Gastrocnemius medialis (tissue), 4 donors: ENCODE measurements at regions not wholly inside any gene's neighbourhood (a gene's known extent, or its start where the extent isn't known, plus 50 kb on each side); places are given as distances from the start of the nearest gene placed in this dataset.

Source experiments
- ATAC-seq, 2 donors: fragments of 150-250 bp; one replicate each; pipeline ENCODE4 v1.9.1; 2016
- DNase-seq, 2 donors: peaks; one replicate each; pipeline ENCODE4 v3.0.0-alpha.2; 2019
- H3K27ac ChIP-seq, 4 donors: fragments of 200-600 bp; sonication (generic); 1 replicate in 1 of 4; 2 replicates in 3 of 4; pipeline ENCODE4 v1.5.1; 2016 to 2018; ENCODE audit warnings: mild to moderate bottlenecking in 2 of 4, moderate library complexity in 1 of 4
- H3K27me3 ChIP-seq, 3 donors: fragments of 200-600 bp; sonication (generic) in 2 of 3; 1 replicate in 1 of 3; 2 replicates in 2 of 3; pipeline versions ENCODE4 v1.5.1 to v1.6.0; 2016 to 2019; ENCODE audit warnings: mild to moderate bottlenecking in 1 of 3, moderate library complexity in 1 of 3
- H3K36me3 ChIP-seq, 2 donors: fragments of 200-600 bp; sonication (generic) in 1 of 2; one replicate each; pipeline ENCODE4 v1.5.1; 2017 to 2018
- H3K4me1 ChIP-seq, 2 donors: fragments of 200-600 bp; sonication (generic) in 1 of 2; one replicate each; pipeline ENCODE4 v1.5.1; 2016 to 2017; ENCODE audit warnings: mild to moderate bottlenecking in 2 of 2
- H3K4me3 ChIP-seq, 4 donors: fragments of 200-600 bp; sonication (generic) in 3 of 4; 1 replicate in 1 of 4; 2 replicates in 3 of 4; pipeline ENCODE4 v1.5.1; 2016 to 2019; ENCODE audit warnings: mild to moderate bottlenecking in 2 of 4
- H3K9me3 ChIP-seq, 3 donors: fragments of 200-600 bp; sonication (generic) in 2 of 3; 1 replicate in 1 of 3; 2 replicates in 2 of 3; pipeline ENCODE4 v1.5.1; 2016 to 2019
- POLR2A ChIP-seq, 2 donors: fragments of 450-650 bp; IDR thresholded peaks; one replicate each; pipeline ENCODE4 v1.6.1; 2017; ENCODE audit warnings: antibody characterized with exemption in 2 of 2, mild to moderate bottlenecking in 2 of 2, moderate library complexity in 2 of 2
- in situ Hi-C, 4 donors: fragments of 200-750 bp; cut with MboI; loops; one replicate each; pipeline versions ENCODE4 v1.15.0 to v1.8.0; 2017; ENCODE audit warnings: low sequenced_read_pairs in 4 of 4
- intact Hi-C: fragments of 100-400 bp; cut with DNase I; formaldehyde crosslinking; loops from one replicate; pipeline ENCODE4 v1.15.1; 2023; ENCODE audit warnings: low total_unique reads
- TF ChIP-seq, protein P1 (sequence below), 5 experiments: fragments of 450-650 bp in 3 of 5; fragments of 200-600 bp in 2 of 5; sonication (generic) in 2 of 5; IDR thresholded peaks in 4 of 5; conservative IDR thresholded peaks in 1 of 5; 1 replicate in 4 of 5; 2 replicates in 1 of 5; pipeline ENCODE4 v1.5.1; 2016 to 2019; ENCODE audit warnings: antibody characterized with exemption in 5 of 5, mild to moderate bottlenecking in 3 of 5, moderate library complexity in 3 of 5

DNA sequence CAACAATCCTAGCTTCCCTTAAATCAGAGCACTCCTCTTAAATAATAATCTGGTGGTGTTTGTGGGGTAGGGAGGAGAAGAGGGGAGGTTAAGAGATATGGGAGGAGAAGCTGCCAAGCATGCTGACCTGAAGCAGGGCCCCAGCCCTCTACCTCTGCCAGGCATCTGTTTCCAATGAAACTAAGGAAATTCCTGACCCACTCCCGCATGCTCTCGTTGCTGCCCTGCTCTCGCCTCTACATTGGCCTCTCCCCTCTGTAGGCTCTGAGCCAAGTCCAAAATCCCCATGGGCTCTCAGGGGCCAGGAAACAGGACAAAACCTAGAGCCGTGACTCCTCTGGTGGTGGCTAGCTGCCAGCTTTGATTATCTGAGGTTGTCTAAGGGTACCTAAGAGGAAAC lies 559.5 kb upstream of the CDH11 start:
- intact Hi-C loops: no loop called here
- Histone ChIP-seq H3K27me3 (no peaks in the 10 kb centered on the region), H3K4me3 (no peak overlapping the region), H3K27ac (no peak overlapping the region), H3K4me1 (no peaks in the 10 kb centered on the region), H3K36me3 (no peaks in the 10 kb centered on the region), H3K9me3 (no peaks in the 10 kb centered on the region)
- TF ChIP-seq POLR2A (IDR thresholded peaks at IDR 0.05): no peak
- in situ Hi-C loops: no loop called here
- no peak for ATAC-seq
- no peak for DNase-seq

DNA sequence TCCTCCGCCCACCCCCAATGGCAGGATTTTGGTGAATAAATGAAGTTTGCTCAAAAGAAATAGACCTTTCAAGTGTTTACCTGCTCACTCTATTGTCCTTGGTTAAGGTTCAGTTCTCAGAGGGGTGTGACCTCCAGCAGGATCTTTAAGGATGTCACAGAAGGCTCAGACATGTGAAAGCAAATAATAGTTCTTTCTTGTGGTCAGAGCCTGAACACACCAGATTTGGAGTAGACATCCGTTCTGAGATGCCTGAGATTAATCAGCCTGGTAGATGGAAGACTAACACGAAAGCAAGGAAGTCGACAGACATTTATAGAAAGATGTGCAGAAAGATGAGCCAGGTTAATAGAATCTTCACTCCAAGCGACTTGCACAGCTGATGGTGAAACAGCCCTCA lies 557.9 kb upstream of the CDH11 start:
- H3K36me3 ChIP-seq: no peaks in the 10 kb centered on the region
- no peaks in the 10 kb centered on the region for H3K27me3 ChIP-seq
- no peak overlapping the region for H3K27ac ChIP-seq
- H3K4me1 ChIP-seq: no peaks in the 10 kb centered on the region
- H3K9me3 ChIP-seq: no peaks in the 10 kb centered on the region
- ATAC-seq (no peak), DNase-seq (no peak)
- intact Hi-C loops (no loop called here), in situ Hi-C loops (no loop called here)
- no peak overlapping the region for H3K4me3 ChIP-seq
- TF ChIP-seq POLR2A (IDR thresholded peaks at IDR 0.05): no peak
- TF ChIP-seq, protein P1, sequence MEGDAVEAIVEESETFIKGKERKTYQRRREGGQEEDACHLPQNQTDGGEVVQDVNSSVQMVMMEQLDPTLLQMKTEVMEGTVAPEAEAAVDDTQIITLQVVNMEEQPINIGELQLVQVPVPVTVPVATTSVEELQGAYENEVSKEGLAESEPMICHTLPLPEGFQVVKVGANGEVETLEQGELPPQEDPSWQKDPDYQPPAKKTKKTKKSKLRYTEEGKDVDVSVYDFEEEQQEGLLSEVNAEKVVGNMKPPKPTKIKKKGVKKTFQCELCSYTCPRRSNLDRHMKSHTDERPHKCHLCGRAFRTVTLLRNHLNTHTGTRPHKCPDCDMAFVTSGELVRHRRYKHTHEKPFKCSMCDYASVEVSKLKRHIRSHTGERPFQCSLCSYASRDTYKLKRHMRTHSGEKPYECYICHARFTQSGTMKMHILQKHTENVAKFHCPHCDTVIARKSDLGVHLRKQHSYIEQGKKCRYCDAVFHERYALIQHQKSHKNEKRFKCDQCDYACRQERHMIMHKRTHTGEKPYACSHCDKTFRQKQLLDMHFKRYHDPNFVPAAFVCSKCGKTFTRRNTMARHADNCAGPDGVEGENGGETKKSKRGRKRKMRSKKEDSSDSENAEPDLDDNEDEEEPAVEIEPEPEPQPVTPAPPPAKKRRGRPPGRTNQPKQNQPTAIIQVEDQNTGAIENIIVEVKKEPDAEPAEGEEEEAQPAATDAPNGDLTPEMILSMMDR (IDR thresholded peaks at IDR 0.05 in 4 of 5, conservative IDR thresholded peaks at IDR 0.05 in 1 of 5): no peak

GRCh38 chr16:65675161-65675560 lies 553.3 kb upstream of the CDH11 start:
- Histone ChIP-seq H3K27me3 (no peaks in the 10 kb centered on the region), H3K9me3 (no peaks in the 10 kb centered on the region), H3K27ac (no peak overlapping the region), H3K4me3 (no peak overlapping the region), H3K36me3 (no peaks in the 10 kb centered on the region), H3K4me1 (no peaks in the 10 kb centered on the region)
- DNase-seq: no peak
- no peak for TF ChIP-seq POLR2A (IDR thresholded peaks at IDR 0.05)
- TF ChIP-seq, protein P1 (IDR thresholded peaks at IDR 0.05 in 4 of 5, conservative IDR thresholded peaks at IDR 0.05 in 1 of 5): no peak
- no peak for ATAC-seq
- intact Hi-C loops: no loop called here
- in situ Hi-C loops: no loop called here

- Histone ChIP-seq H3K4me3 (no peak overlapping the region), H3K9me3 (no peaks in the 10 kb centered on the region), H3K27me3 (no peaks in the 10 kb centered on the region), H3K36me3 (no peaks in the 10 kb centered on the region), H3K4me1 (no peaks in the 10 kb centered on the region), H3K27ac (no peak overlapping the region)
- in situ Hi-C loops (no loop called here), intact Hi-C loops (loop anchor here (1.0 kb wide), 1 partner anchor 23 kb away; no protein-coding TSS in a partner anchor)
- ATAC-seq: no peak
- TF ChIP-seq POLR2A (IDR thresholded peaks at IDR 0.05): no peak
- TF ChIP-seq, protein P1 (IDR thresholded peaks at IDR 0.05 in 4 of 5, conservative IDR thresholded peaks at IDR 0.05 in 1 of 5): no peak
- DNase-seq: no peak
These were observed 551.1 kb upstream of the CDH11 start for GRCh38 chr16:65672960-65673359.

GRCh38 chr16:65671071-65671470 lies 549.2 kb upstream of the CDH11 start:
- no peaks in the 10 kb centered on the region for H3K36me3 ChIP-seq
- H3K9me3 ChIP-seq: no peaks in the 10 kb centered on the region
- in situ Hi-C loops (no loop called here), intact Hi-C loops (no loop called here)
- DNase-seq (no peak), ATAC-seq (no peak)
- no peak overlapping the region for H3K27ac ChIP-seq
- TF ChIP-seq POLR2A (IDR thresholded peaks at IDR 0.05): no peak
- TF ChIP-seq, protein P1 (IDR thresholded peaks at IDR 0.05 in 4 of 5, conservative IDR thresholded peaks at IDR 0.05 in 1 of 5): no peak
- no peaks in the 10 kb centered on the region for H3K27me3 ChIP-seq
- H3K4me3 ChIP-seq: no peak overlapping the region
- no peaks in the 10 kb centered on the region for H3K4me1 ChIP-seq
